HG02642 (cell line): ENCODE measurements at regions not wholly inside any gene's neighbourhood (a gene's known extent, or its start where the extent isn't known, plus 50 kb on each side); places are given as distances from the start of the nearest gene placed in this dataset.

Experiments
- ATAC-seq: cut with Tn5 transposase; IDR thresholded peaks from one replicate; pipeline ENCODE4 v1.9.1; 2021; ENCODE audit warnings: mild to moderate bottlenecking; ENCODE audit not compliant: unreplicated experiment, poor library complexity

- no peak for ATAC-seq
Observed at GRCh38 chrY:12546746-12547420, 154.1 kb upstream of the USP9Y start.

- ATAC-seq, result peak; percentile 45
Observed at GRCh38 chrY:12552471-12553283, 148.4 kb upstream of the USP9Y start.

GRCh38 chrY:12553909-12554308 lies 147.1 kb upstream of the USP9Y start:
- no peak for ATAC-seq

GRCh38 chrY:12555005-12555404 lies 146.0 kb upstream of the USP9Y start:
- ATAC-seq, result no peak

- ATAC-seq, result no peak
Observed at GRCh38 chrY:12559007-12559406, 142.0 kb upstream of the USP9Y start.

GRCh38 chrY:12576278-12576677 lies 124.8 kb upstream of the USP9Y start:
- ATAC-seq, result no peak

GRCh38 chrY:12593532-12594216 lies 107.4 kb upstream of the USP9Y start:
- no peak for ATAC-seq

GRCh38 chrY:12598783-12599182 lies 102.2 kb upstream of the USP9Y start:
- no peak for ATAC-seq

GRCh38 chrY:12605426-12605825 lies 95.6 kb upstream of the USP9Y start:
- no peak for ATAC-seq

GRCh38 chrY:12610861-12611260 lies 90.2 kb upstream of the USP9Y start:
- ATAC-seq, result no peak

GRCh38 chrY:12615733-12616446 lies 85.1 kb upstream of the USP9Y start:
- no peak for ATAC-seq

- no peak for ATAC-seq
Observed at GRCh38 chrY:12621454-12622081, 79.5 kb upstream of the USP9Y start.

- ATAC-seq, result no peak
Observed at GRCh38 chrY:12623204-12623603, 77.8 kb upstream of the USP9Y start.

- no peak for ATAC-seq
Observed at GRCh38 chrY:12642986-12643385, 58.0 kb upstream of the USP9Y start.

GRCh38 chrY:12643693-12644348 lies 57.2 kb upstream of the USP9Y start:
- no peak for ATAC-seq

GRCh38 chrY:12651095-12651494 lies 49.9 kb upstream of the USP9Y start:
- no peak for ATAC-seq
